ENCODE measurements at regions not wholly inside any gene's neighbourhood (a gene's known extent, or its start where the extent isn't known, plus 50 kb on each side); places are given as distances from the start of the nearest gene placed in this dataset.

GRCh38 chr10:21260066-21260465 is 265.4 kb downstream of the SKIDA1 start:
- Histone ChIP-seq H3K27ac (ENCODE audit: low read depth in 1 of 2, low read length in 1 of 2) (no peak overlapping the region), H3K4me1 (ENCODE audit: control insufficient read depth in 2 of 2, insufficient read depth in 2 of 2, low read length in 2 of 2) (no peaks in the 10 kb centered on the region), H3K9me3 (ENCODE audit: control insufficient read depth in 2 of 2, insufficient read depth in 1 of 2, low read length in 1 of 2) (no peaks in the 10 kb centered on the region), H3K27me3 (ENCODE audit: control insufficient read depth in 2 of 2, insufficient read depth in 1 of 2, low read length in 1 of 2) (no peaks in the 10 kb centered on the region), H3K4me3 (ENCODE audit: low read length in 2 of 2) (no peak overlapping the region), H3K36me3 (ENCODE audit: control insufficient read depth in 2 of 2, insufficient read depth in 2 of 2, low read length in 1 of 2) (no peaks in the 10 kb centered on the region)
- WGBS, result 96% methylated on average over 6 of the region's 6 CpGs
- no peak for DNase-seq (ENCODE audit: low read depth in 6 of 9, low spot score in 9 of 9)

DNA sequence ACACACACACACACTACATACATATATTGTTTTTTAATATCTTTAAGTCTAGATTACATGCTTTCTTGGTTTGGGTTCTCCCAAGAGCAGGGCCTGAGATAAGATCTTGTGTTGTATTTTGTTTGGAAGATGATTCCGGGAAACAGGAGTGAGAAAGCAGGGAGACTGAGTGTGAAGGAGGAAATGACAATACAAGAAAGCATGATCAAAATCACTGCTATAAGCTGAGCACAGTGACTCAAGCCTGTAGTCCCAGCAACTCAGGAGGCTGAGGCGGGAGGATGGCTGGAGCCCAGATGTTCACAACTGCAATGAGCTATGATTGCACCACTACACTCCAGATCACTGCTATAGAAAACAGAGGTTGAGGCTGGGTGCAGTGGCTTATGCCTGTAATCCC is 267.6 kb downstream of the SKIDA1 start:
- no peaks in the 10 kb centered on the region for H3K4me1 ChIP-seq (ENCODE audit: control insufficient read depth in 2 of 2, insufficient read depth in 2 of 2, low read length in 2 of 2)
- H3K27me3 ChIP-seq (ENCODE audit: control insufficient read depth in 2 of 2, insufficient read depth in 1 of 2, low read length in 1 of 2), result no peaks in the 10 kb centered on the region
- H3K4me3 ChIP-seq (ENCODE audit: low read length in 2 of 2), result no peak overlapping the region
- no peak overlapping the region for H3K27ac ChIP-seq (ENCODE audit: low read depth in 1 of 2, low read length in 1 of 2)
- no peaks in the 10 kb centered on the region for H3K36me3 ChIP-seq (ENCODE audit: control insufficient read depth in 2 of 2, insufficient read depth in 2 of 2, low read length in 1 of 2)
- no peak for DNase-seq (ENCODE audit: low read depth in 6 of 9, low spot score in 9 of 9)
- H3K9me3 ChIP-seq (ENCODE audit: control insufficient read depth in 2 of 2, insufficient read depth in 1 of 2, low read length in 1 of 2), result no peaks in the 10 kb centered on the region
- 47% methylated on average over 2 of the region's 2 CpGs for WGBS

DNA sequence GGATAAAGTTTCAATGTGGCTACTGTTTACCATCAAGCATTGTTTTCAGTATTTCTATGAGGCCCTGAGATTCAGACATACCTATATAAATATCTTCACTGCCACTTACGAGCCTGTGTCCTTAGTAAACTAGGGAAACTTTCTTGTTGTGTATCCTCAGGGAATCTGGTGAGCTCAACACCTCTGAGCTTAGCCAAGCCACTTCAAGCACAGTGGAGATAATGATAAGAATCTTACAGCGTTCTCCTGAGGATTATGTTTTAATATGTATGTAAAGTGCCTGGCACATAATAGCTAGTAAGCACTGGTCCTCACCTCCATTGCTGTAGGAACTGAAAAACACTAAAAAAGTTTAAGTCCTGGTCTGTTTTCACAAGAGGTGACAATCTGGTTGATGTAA is 268.3 kb downstream of the SKIDA1 start:
- DNase-seq (ENCODE audit: low read depth in 6 of 9, low spot score in 9 of 9), result no peak
- H3K4me1 ChIP-seq (ENCODE audit: control insufficient read depth in 2 of 2, insufficient read depth in 2 of 2, low read length in 2 of 2), result no peaks in the 10 kb centered on the region
- H3K27ac ChIP-seq (ENCODE audit: low read depth in 1 of 2, low read length in 1 of 2), result no peak overlapping the region
- whole genome bisulfite sequencing, result 94% methylated on average over 2 of the region's 2 CpGs
- no peaks in the 10 kb centered on the region for H3K27me3 ChIP-seq (ENCODE audit: control insufficient read depth in 2 of 2, insufficient read depth in 1 of 2, low read length in 1 of 2)
- H3K9me3 ChIP-seq (ENCODE audit: control insufficient read depth in 2 of 2, insufficient read depth in 1 of 2, low read length in 1 of 2), result no peaks in the 10 kb centered on the region
- H3K36me3 ChIP-seq (ENCODE audit: control insufficient read depth in 2 of 2, insufficient read depth in 2 of 2, low read length in 1 of 2), result no peaks in the 10 kb centered on the region
- H3K4me3 ChIP-seq (ENCODE audit: low read length in 2 of 2), result no peak overlapping the region

GRCh38 chr10:21249435-21249834 is 276.0 kb downstream of the SKIDA1 start:
- WGBS, result 95% methylated on average over 1 of the region's 1 CpG
- Histone ChIP-seq H3K36me3 (ENCODE audit: control insufficient read depth in 2 of 2, insufficient read depth in 2 of 2, low read length in 1 of 2) (no peaks in the 10 kb centered on the region), H3K27me3 (ENCODE audit: control insufficient read depth in 2 of 2, insufficient read depth in 1 of 2, low read length in 1 of 2) (no peaks in the 10 kb centered on the region), H3K4me1 (ENCODE audit: control insufficient read depth in 2 of 2, insufficient read depth in 2 of 2, low read length in 2 of 2) (no peaks in the 10 kb centered on the region), H3K4me3 (ENCODE audit: low read length in 2 of 2) (no peak overlapping the region), H3K27ac (ENCODE audit: low read depth in 1 of 2, low read length in 1 of 2) (no peak overlapping the region), H3K9me3 (ENCODE audit: control insufficient read depth in 2 of 2, insufficient read depth in 1 of 2, low read length in 1 of 2) (no peaks in the 10 kb centered on the region)
- no peak for DNase-seq (ENCODE audit: low read depth in 6 of 9, low spot score in 9 of 9)

DNA sequence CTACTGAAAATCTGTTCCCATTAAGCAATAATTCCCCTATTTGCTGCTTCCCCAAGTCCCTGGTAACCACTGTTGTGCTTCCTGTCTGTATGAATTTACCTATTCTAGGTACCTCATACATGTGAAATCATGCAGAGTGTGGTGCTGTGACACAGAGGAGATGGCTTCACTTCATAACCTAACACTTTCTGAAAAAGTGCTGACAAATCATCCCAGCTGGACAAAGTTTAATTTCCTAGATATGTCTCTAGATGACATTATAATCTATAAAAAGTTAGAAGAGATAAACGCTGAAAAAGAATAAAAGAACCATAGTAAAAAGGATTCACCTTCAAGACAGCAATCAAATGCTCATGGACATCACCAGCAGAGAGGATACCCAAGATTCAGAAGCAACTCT is 277.9 kb downstream of the SKIDA1 start:
- 94% methylated on average over 1 of the region's 1 CpG for WGBS
- DNase-seq (ENCODE audit: low read depth in 6 of 9, low spot score in 9 of 9), result no peak
- no peaks in the 10 kb centered on the region for H3K4me1 ChIP-seq (ENCODE audit: control insufficient read depth in 2 of 2, insufficient read depth in 2 of 2, low read length in 2 of 2)

DNA sequence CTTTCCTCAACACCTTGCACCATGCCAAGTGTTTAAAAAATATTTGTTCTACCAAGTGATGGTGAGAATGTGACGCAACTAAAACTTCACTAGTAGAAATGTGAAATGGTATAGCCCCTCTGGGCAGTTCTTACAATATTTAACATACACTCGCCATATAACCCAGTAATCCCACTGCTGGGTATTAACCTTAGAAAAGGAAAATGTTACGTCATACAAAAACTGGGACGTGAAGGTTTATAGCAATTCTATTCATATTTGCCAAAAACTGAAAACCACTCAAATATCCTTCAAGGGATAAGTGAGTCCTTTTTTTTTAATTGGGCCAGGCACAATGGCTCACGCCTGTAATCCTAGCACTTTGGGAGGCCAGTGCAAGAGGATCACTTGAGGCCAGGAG is 279.3 kb downstream of the SKIDA1 start:
- H3K4me1 ChIP-seq (ENCODE audit: control insufficient read depth in 2 of 2, insufficient read depth in 2 of 2, low read length in 2 of 2), result no peaks in the 10 kb centered on the region
- no peak for DNase-seq (ENCODE audit: low read depth in 6 of 9, low spot score in 9 of 9)
- no peaks in the 10 kb centered on the region for H3K9me3 ChIP-seq (ENCODE audit: control insufficient read depth in 2 of 2, insufficient read depth in 1 of 2, low read length in 1 of 2)
- no peaks in the 10 kb centered on the region for H3K27me3 ChIP-seq (ENCODE audit: control insufficient read depth in 2 of 2, insufficient read depth in 1 of 2, low read length in 1 of 2)
- no peak overlapping the region for H3K27ac ChIP-seq (ENCODE audit: low read depth in 1 of 2, low read length in 1 of 2)
- no peaks in the 10 kb centered on the region for H3K36me3 ChIP-seq (ENCODE audit: control insufficient read depth in 2 of 2, insufficient read depth in 2 of 2, low read length in 1 of 2)
- H3K4me3 ChIP-seq (ENCODE audit: low read length in 2 of 2), result no peak overlapping the region
- 96% methylated on average over 5 of the region's 5 CpGs for WGBS

More for the DNA sequence above, 277.9 kb downstream of the SKIDA1 start:
- no peaks in the 10 kb centered on the region for H3K36me3 ChIP-seq (ENCODE audit: control insufficient read depth in 2 of 2, insufficient read depth in 2 of 2, low read length in 1 of 2)
- H3K27ac ChIP-seq (ENCODE audit: low read depth in 1 of 2, low read length in 1 of 2), result no peak overlapping the region
- no peaks in the 10 kb centered on the region for H3K27me3 ChIP-seq (ENCODE audit: control insufficient read depth in 2 of 2, insufficient read depth in 1 of 2, low read length in 1 of 2)
- H3K4me3 ChIP-seq (ENCODE audit: low read length in 2 of 2), result no peak overlapping the region
- H3K9me3 ChIP-seq (ENCODE audit: control insufficient read depth in 2 of 2, insufficient read depth in 1 of 2, low read length in 1 of 2), result no peaks in the 10 kb centered on the region

DNA sequence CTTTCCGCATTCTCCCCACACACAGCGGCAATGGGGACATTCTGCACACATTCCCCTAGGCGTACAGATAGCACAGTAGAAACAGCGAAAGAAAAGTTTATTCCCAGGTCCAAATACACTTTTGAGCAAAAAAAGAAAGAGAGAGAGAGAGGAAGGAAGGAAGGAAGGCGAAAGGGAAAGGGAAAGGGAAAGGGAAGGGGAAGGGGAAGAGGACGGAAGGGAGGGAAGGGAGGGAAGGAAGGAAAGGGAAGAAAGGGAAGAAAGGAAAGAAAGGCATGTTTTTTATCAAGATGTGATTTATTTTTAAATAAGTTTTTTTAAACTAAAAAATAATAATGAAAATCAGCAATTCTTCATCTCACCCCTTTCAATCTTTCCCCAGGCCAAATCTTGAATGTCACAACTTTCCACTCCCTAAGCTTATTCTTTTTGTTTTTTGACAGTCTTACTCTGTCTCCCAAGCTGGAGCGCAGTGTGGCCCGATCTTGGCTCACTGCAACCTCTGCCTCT is 281.7 kb downstream of the SKIDA1 start:
- Histone ChIP-seq H3K4me1 (ENCODE audit: control insufficient read depth in 2 of 2, insufficient read depth in 2 of 2, low read length in 2 of 2) (no peaks in the 10 kb centered on the region), H3K27me3 (ENCODE audit: control insufficient read depth in 2 of 2, insufficient read depth in 1 of 2, low read length in 1 of 2) (no peaks in the 10 kb centered on the region), H3K4me3 (ENCODE audit: low read length in 2 of 2) (no peak overlapping the region), H3K9me3 (ENCODE audit: control insufficient read depth in 2 of 2, insufficient read depth in 1 of 2, low read length in 1 of 2) (no peaks in the 10 kb centered on the region), H3K27ac (ENCODE audit: low read depth in 1 of 2, low read length in 1 of 2) (no peak overlapping the region), H3K36me3 (ENCODE audit: control insufficient read depth in 2 of 2, insufficient read depth in 2 of 2, low read length in 1 of 2) (no peaks in the 10 kb centered on the region)
- WGBS, result 91% methylated on average over 8 of the region's 8 CpGs
- no peak for DNase-seq (ENCODE audit: low read depth in 6 of 9, low spot score in 9 of 9)

DNA sequence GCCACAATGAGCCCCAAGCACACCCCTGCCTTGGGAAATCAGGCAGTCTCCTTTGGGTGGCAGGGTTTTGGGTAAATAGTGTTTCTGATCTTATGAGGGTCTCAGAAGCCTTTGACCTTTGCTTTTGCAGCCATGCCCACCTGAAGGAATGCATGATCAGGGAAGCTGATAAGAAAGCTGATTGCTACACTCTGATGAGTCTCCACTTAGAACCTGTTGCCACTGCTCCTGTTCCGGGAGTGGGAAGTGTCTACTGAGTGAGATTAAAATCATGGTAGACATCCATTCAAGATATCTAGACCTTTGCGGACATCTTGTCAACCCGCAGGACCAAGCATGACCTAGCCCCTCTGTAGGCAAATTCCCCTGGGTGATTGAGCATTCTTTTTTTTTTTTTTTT is 282.6 kb downstream of the SKIDA1 start:
- Histone ChIP-seq H3K4me3 (ENCODE audit: low read length in 2 of 2) (no peak overlapping the region), H3K4me1 (ENCODE audit: control insufficient read depth in 2 of 2, insufficient read depth in 2 of 2, low read length in 2 of 2) (no peaks in the 10 kb centered on the region), H3K27me3 (ENCODE audit: control insufficient read depth in 2 of 2, insufficient read depth in 1 of 2, low read length in 1 of 2) (no peaks in the 10 kb centered on the region), H3K36me3 (ENCODE audit: control insufficient read depth in 2 of 2, insufficient read depth in 2 of 2, low read length in 1 of 2) (no peaks in the 10 kb centered on the region), H3K9me3 (ENCODE audit: control insufficient read depth in 2 of 2, insufficient read depth in 1 of 2, low read length in 1 of 2) (no peaks in the 10 kb centered on the region), H3K27ac (ENCODE audit: low read depth in 1 of 2, low read length in 1 of 2) (no peak overlapping the region)
- WGBS, result 95% methylated on average over 3 of the region's 3 CpGs
- DNase-seq (ENCODE audit: low read depth in 6 of 9, low spot score in 9 of 9), result no peak

GRCh38 chr10:21238717-21239116 is 286.8 kb downstream of the SKIDA1 start:
- H3K36me3 ChIP-seq (ENCODE audit: control insufficient read depth in 2 of 2, insufficient read depth in 2 of 2, low read length in 1 of 2), result no peaks in the 10 kb centered on the region
- no peak overlapping the region for H3K4me3 ChIP-seq (ENCODE audit: low read length in 2 of 2)
- 90% methylated on average over 2 of the region's 2 CpGs for WGBS
- H3K4me1 ChIP-seq (ENCODE audit: control insufficient read depth in 2 of 2, insufficient read depth in 2 of 2, low read length in 2 of 2), result no peaks in the 10 kb centered on the region
- peak overlapping the region in 1 of 2 donors; percentile 37 for H3K27ac ChIP-seq (ENCODE audit: low read depth in 1 of 2, low read length in 1 of 2)
- no peaks in the 10 kb centered on the region for H3K27me3 ChIP-seq (ENCODE audit: control insufficient read depth in 2 of 2, insufficient read depth in 1 of 2, low read length in 1 of 2)
- no peaks in the 10 kb centered on the region for H3K9me3 ChIP-seq (ENCODE audit: control insufficient read depth in 2 of 2, insufficient read depth in 1 of 2, low read length in 1 of 2)
- peak in 1 of 9 donors; percentile 24 for DNase-seq (ENCODE audit: low read depth in 6 of 9, low spot score in 9 of 9)

DNA sequence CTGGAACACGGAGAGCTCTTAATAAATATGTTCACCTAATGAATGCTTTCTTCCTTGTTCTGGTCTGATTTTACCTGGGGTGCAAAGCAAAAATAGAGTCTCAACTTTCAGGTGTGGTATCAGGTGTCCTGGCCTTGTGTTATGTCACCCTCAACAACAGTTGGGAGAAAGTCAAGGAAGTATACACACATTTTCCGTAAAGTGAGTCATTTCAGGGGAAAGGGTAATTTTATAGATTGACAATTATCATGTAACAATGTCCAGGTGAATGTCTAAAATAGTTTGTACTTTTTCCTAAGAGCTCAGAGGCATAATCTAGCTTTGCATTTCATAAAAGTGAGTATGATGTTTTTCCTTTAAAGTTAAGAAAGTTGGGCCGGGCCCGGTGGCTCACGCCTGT is 287.4 kb downstream of the SKIDA1 start:
- peak overlapping the region in 1 of 2 donors; percentile 14 for H3K27ac ChIP-seq (ENCODE audit: low read depth in 1 of 2, low read length in 1 of 2)
- H3K9me3 ChIP-seq (ENCODE audit: control insufficient read depth in 2 of 2, insufficient read depth in 1 of 2, low read length in 1 of 2), result no peaks in the 10 kb centered on the region
- H3K36me3 ChIP-seq (ENCODE audit: control insufficient read depth in 2 of 2, insufficient read depth in 2 of 2, low read length in 1 of 2), result no peaks in the 10 kb centered on the region
- no peak overlapping the region for H3K4me3 ChIP-seq (ENCODE audit: low read length in 2 of 2)
- H3K4me1 ChIP-seq (ENCODE audit: control insufficient read depth in 2 of 2, insufficient read depth in 2 of 2, low read length in 2 of 2), result no peaks in the 10 kb centered on the region
- no peak for DNase-seq (ENCODE audit: low read depth in 6 of 9, low spot score in 9 of 9)
- H3K27me3 ChIP-seq (ENCODE audit: control insufficient read depth in 2 of 2, insufficient read depth in 1 of 2, low read length in 1 of 2), result no peaks in the 10 kb centered on the region
- WGBS, result 96% methylated on average over 5 of the region's 5 CpGs

Data from thymus (tissue), 11 donors.